ENCODE measurements at regions not wholly inside any gene's neighbourhood (a gene's known extent, or its start where the extent isn't known, plus 50 kb on each side); places are given as distances from the start of the nearest gene placed in this dataset.
"Not testable (repeated sequence)": the region's sequence is repeated elsewhere in the genome, so short reads cannot be mapped to it uniquely, and the experiment has no call there.

- no peak for DNase-seq
Observed at GRCh38 chr12:116434155-116435011, 124.8 kb upstream of the MAP1LC3B2 start.

DNA sequence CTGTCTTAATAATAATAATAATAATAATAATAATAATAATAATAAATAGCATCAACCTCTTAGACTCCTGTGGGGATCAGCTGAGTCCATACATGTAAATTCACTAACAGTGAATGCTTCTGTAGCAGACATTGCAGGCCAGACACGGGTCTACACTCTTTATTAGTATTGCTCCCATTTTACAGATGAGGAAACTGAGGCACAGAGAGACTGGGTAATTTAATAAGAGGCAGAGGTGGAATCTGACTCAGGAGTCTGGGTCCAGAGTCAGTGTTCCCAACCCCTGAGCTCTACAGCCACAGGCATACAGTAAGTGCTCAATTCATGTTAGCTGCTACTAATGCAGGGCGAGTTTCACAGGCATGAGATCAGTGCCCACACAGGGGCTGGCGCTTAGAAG, 123.2 kb upstream of the MAP1LC3B2 start:
- DNase-seq = no peak

DNA sequence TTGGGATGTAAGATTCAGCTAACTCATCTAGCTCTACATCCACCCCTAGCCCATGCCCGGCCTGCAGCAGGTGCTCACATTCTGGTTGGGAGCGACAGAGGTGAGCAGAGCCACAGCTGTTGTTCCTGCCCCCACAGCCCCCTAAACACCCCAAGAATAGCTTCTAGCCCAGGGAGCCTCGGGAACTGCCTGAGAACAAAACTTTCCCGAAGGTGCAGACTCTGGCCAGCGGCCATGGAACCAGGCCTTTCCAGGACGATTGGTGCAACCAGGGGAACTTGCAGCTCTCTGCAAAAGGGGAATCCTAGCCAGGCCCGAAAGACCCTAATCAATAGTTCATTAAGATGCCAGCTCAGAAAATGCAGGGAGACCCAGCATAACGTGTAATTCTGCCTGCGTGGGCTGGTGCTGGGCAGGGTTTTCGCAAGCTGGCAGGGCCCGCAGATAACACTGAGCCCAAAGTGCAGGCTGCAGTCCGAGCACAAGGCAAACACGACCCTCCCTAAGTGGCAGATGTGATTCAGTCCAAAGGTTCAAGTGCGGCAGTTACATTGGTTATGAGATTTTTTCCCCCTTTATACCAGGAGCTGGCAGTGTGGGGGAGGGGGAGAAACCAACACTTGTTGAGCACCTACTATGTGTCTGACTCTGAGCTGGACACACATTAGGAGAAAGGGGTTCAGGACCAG, 122.5 kb upstream of the MAP1LC3B2 start:
- DNase-seq = no peak

DNA sequence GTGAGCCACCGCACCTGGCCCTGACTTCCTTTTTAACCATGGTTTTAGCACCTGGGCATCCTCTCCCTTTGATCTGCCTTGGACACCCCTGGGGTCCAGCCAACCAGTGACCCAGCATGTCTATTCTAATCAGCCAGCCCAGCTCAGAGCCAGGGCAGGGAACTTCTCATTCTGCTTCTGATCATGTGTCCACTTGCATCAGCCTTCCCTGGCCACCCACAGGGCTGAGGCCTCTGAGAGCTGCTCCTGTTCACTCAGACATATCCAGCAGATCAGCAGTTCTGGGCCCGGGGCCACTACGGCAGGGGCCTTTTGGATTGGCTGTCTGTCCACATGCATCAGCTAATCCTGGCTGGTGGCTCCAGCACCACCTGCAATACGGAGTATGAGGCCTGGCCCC, 117.9 kb upstream of the MAP1LC3B2 start:
- no peak for DNase-seq

DNA sequence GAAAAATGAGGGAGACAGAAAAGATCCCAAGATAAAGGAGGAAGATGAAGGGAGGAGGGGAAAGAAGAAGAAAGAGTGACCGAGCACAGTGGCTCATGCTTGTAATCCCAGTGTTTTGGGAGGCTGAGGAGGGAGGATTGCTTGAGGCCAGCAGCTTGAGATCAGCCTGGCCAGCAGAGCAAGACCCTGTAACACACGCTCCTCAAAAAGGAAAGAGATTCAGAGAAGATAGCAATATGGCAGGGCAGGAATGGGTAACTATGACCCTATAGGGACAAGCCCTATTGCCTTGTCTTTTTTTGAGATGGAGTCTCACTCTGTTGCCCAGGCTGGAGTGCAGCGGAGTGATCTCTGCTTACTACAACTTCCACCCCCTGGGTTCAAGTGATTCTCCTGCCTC, 116.9 kb upstream of the MAP1LC3B2 start:
- no peak for DNase-seq

DNA sequence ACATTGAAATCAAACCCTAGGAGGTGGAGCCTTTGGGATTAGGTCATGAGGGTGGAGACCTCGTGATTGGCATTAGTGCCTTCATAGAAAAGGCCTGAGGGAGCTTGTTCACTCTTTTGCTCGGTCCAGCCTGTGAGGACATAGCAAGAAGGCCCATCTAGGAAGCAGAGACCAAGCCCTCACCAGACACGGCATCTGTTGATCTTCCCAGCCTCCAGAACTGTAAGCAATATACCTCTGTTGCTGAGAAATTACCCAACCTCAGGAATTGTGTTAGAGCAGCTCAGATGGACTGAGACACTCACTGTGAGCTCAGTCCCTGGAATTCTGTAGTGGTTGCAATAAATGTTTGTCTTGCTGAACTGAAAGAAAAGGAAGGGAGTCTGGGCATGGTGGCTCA, 116.2 kb upstream of the MAP1LC3B2 start:
- no peak for DNase-seq

DNA sequence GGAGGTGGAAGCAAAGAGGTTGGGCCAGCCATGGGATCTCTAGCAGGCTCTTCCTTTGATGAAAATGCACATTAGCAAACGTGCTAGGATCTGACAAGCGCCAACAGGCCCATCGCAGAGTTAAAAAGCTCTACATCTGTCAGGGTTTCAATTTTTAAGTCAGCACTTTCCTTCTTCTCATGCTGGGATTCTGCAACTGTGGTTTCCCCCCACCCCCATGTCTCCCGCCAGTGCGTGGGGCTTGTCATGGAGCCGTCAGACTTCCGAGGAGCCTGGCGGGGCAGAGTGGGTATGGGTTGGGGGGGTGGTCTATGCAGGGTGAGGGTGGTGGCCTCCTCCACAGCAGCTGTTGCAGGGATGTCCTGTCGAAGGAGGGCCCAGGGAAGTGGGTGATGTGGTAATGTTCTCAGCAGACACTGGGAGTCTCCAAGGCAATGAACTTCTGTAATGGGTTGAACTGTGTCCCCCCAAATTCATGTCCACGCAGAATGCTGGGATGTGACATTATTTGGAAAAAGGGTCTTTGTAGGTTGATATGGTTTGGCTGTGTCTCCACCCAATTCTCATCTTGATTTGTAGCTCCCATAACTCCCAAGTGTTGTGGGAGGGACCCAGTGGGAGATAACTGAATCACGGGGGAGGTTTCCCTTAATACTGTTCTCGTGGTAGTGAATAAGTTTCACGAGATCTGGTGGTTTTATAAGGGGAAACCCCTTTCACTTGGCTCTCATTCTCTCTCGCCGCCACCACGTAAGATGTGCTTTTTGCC, 115.2 kb upstream of the MAP1LC3B2 start:
- DNase-seq = no peak

DNA sequence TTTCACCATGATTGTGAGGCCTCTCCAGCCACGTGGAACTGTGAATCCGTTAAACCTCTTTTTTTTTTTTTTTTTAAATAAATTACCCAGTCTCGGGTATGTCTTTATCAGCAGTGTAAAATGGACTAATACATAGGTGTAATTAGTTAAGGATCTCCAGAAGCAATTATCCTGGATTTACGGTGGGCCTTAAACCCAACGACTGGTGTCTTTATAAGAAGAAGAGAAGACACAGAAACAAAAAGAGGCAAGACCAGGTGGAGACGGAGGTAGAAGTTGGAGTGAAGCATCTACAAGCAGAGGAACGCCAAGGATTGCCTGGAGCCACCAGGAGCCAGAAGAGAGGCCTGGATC, 114.6 kb upstream of the MAP1LC3B2 start:
- no peak for DNase-seq

- DNase-seq = no peak
Observed at GRCh38 chr12:116448165-116448739, 110.9 kb upstream of the MAP1LC3B2 start.

DNA sequence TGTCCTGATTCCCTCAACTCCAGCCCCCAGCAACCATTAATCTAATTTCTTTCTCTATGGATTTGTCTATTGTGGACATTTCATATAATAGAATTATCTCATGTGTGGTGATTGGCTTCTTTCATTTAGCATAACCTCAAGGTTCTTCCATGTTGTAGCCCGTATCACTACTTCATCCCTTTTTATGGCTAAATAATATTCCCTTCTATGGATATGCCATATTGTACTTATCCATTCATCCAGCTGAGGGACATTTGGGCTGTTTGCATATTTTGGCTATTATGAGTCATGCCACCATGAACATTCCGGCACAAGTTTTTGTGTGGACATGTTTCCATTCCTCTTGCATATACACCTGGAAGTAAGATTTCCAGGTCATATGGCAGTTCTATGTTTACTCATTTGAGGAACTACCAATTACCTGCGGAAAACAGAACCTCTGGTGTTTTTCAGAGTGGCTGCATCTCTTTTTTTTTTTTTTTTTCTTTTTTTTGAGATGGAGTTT, 108.7 kb upstream of the MAP1LC3B2 start:
- no peak for DNase-seq

DNA sequence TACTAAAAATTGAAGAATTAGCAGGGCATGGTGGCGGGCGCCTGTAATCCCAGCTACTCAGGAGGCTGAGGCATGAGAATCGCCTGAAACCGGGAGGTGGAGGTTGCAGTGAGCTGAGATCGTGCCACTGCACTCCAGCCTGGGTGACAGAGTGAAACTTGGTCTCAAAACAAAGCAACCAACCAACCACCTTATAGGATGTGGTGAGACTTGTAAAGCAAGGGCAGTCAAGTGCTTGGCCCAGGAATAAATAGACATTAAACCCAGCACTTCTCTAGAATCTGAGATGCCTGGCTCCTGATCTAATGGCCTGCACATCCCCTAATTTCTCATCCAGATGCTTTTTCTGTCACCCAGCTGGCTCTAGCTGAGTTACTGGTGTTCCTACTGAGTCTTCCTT, 106.2 kb upstream of the MAP1LC3B2 start:
- DNase-seq = not testable (repeated sequence)

DNA sequence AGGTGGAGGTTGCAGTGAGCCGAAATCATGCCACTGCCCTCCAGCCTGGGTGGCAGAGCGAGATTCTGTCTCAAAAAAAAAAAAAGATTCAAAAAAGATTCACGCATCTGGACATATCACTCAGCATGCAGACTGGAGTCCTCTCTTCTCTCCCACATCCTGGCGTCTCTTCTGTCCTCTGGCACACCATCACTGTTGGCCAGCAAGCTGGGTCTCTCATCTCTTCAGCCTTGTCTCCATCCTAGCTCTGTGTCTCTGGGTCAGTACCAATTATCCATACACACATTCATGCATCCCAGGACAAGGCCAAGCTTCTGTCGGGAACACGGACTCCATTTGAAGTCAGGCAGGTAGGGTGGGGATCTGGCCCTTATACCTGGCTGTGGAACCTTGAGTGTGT, 105.5 kb upstream of the MAP1LC3B2 start:
- no peak for DNase-seq

DNA sequence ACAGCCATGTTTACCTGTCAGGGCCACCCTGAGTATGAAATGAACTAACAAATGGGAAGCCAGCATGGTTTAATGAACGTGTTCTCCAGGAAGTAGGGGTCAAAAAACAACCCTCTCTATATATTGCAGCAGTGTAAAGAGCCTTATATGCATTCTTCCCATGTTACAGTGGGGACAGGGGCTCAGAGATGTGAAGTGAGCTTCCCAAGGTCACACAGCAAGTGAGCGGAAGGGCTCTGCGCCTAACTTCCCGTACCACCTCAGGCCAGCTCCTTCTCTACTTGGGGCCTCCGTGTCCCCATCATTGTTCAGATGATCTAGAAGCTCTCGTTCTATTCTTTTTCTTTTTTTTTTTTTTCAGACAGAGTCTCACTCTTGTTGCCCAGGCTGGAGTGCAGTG, 105.1 kb upstream of the MAP1LC3B2 start:
- no peak for DNase-seq

DNA sequence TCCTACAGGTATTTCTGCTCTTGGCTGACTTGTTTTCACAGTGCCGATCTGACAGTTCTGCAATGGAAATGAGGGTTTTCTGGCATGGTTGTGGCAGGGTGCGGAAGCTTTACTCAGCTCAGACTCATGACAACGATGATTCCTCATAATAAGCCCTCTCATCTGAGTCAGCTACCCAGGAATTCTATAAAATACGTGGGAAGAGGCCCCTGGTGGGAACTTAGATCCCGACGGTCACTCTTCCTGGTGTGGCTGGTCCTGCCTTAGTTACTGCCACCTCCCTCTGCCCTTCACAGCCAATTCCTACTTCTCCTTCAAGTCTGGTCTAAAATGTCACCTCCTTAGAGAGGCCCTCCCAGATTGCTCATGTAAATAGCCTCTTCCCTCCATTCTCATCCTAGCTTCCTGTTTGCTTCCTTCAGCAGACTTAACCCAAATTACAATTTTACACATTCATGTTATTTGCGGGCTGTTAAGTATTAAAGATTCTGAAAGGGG, 104.2 kb upstream of the MAP1LC3B2 start:
- no peak for DNase-seq

DNA sequence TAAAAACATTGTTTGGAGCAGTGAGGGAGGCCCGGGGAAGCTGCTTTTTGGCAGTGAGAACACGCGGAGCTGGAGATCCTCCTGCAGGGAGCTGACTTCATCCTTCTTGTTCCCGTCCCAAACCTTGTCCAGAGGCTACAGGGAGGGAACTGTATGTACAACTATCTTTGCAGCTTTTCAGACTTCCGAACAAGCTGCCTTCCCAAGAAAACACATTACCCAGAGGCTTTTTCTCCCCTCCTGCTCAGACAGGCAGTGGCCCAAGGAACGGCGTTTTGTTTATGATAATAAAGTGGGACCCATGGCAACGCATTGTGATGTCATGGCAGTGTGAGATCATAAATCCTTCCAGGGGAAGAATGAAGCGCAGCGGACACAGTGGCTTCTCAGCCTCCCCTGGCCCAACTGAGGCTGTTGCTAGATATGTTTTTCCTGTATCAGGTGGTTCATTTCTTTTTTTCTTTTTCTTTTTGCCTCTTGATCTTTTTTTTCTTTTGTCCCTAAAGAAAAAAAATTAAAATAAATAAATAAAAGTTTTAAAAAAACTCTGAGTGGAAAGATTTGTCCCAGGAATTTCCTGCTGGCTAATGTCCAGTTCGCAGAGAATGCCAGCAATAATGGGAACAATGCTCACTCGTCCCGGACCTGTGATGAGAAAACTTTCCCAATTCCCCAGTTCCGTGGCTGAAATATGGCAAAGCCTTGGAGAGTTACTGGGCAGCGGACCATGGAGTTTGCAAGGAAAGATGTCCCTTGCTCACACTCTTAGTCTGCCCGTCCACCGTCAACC, 103.4 kb upstream of the MAP1LC3B2 start:
- DNase-seq = no peak

DNA sequence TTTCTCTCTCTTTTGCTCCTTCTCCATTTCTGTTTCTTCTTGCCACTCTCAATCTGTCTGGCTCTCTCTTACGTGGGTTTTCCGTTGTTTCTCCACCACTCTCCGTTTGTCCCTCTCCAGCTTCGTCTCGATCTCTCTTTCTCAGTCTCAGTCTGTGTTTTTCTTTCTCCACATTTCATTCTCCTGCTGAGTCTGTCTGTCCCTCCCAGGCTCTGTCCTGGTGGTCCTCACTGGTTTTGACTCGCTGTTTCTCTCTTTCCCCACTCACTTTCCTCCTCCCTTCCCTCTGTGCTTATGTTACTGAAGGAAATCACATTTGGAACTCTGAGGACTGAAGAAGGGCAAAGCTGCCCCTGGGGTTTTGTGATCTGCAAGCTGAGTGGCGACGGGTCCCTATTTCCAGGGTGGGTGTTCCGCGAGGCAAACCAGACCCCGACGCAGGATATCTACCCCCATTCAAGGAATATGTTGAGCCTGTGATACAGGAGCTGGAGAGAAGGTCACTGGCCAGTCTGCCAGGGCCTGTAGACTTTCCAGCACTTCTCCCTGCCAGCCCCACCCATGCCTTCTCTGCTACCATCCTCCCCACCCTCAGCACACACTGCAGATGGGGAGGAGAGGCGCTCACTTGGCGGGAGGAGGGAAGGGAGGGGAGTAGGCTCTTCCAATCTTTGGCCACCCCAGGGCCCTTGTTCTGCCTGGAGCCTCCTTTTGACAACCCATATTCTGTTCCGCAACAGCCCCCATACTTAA, 102.7 kb upstream of the MAP1LC3B2 start:
- DNase-seq = no peak

GRCh38 chr12:116458492-116458891, 100.7 kb upstream of the MAP1LC3B2 start:
- DNase-seq = no peak

GRCh38 chr12:116459011-116459875, 99.9 kb upstream of the MAP1LC3B2 start:
- no peak for DNase-seq

DNA sequence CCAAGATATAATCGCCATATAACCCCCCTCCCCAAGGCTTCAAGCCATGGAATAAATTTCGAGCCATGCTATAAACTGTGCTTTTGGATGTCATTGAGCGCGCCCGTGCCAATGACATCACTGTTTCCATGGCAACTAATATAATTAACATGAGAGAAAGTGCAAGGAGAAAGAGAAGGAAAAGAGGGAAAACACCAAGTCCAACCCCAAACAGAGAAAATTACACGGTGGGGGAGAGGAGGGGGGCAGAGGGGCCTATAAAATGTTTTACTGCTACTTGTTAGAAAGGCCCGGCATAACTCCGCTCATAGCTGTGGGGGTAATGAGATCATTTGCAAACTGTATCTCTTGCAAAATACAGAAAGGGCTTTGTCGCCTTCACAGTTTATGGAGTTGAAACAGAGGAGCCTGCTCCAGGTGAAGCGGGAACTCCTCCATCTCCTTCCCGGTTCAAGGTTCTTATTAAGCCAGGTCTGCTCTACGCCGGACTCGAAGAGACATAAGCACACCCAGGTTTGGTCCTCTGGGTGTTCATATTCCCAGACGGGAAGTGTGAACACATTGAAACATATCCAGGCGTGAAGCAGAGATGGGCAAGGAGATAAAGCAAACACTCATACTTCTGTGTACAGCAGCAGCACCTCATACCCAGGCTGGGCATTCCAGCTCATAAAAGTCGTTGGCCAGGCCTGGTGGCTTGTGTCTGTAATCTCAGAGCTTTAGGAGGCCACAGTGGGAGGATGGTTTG, 99.1 kb upstream of the MAP1LC3B2 start:
- DNase-seq = no peak

- no peak for DNase-seq
Observed at GRCh38 chr12:116461060-116461459, 98.1 kb upstream of the MAP1LC3B2 start.

Data from stimulated activated CD4-positive, alpha-beta T cell treated with anti-CD3 and anti-CD28 coated beads, Interleukin-4, amount 100 ng/mL, for 1 hour (primary cell).